ENCODE measurements at regions not wholly inside any gene's neighbourhood (a gene's known extent, or its start where the extent isn't known, plus 50 kb on each side); places are given as distances from the start of the nearest gene placed in this dataset.

DNA sequence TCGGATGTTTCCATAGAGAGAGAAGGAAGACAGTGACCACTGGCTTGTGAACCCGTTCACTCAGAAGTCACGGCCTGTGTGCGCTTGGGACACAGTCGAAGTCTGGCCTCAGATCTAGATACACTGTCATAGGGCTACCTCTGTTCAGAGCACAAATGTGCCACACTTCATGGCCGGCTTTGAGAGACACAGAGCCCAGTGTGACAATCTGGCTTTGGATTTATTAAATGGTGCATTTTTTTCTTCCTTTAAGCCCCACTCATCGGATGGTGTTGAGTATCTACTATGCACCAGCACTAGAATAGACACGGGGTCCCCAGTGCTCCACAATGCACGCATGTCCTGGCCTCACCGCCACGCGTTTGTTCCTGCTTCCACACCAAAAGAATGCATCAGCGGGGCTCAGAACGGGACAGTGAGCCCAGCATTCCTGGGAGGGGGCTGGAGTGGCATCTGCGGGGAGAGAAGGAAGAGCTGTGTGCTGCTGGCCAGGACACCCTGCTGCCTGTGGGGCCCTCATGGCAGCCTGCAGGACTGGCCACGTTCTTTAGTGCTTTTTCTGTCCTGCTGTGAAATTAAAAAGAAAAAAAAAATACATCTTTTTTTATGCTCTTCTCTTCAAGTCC is 738.9 kb upstream of the SALL3 start:
- TF ChIP-seq CTCF (IDR thresholded peaks at IDR 0.05), result no peak
- intact Hi-C loops (cut with micrococcal nuclease), result no loop called here
- Histone ChIP-seq H3K9ac (ENCODE audit: insufficient read depth, low read length, poor library complexity, severe bottlenecking) (no peak overlapping the region), H3K4me2 (replicated peaks; ENCODE audit: extremely low read depth, low read length, poor library complexity, severe bottlenecking) (no peak overlapping the region), H3K27ac (ENCODE audit: low read depth in 1 of 2, low read length in 2 of 2) (no peak overlapping the region), H2AFZ (ENCODE audit: insufficient read depth, low read depth, low read length, poor library complexity, severe bottlenecking) (no peak overlapping the region), H3K4me3 (replicated peaks in 1 of 3; ENCODE audit: low read depth in 2 of 3, low read length in 3 of 3) (no peak overlapping the region), H4K20me1 (ENCODE audit: insufficient read depth, low read length) (no peaks in the 10 kb centered on the region), H3K36me3 (replicated peaks in 1 of 2; ENCODE audit: control insufficient read depth in 1 of 2, insufficient read depth in 2 of 2, low read length in 2 of 2) (no peaks in the 10 kb centered on the region), H3K79me2 (ENCODE audit: insufficient read depth, low read length) (no peaks in the 10 kb centered on the region), H3K4me1 (ENCODE audit: control insufficient read depth in 1 of 2, insufficient read depth in 2 of 2, low read length in 2 of 2) (no peaks in the 10 kb centered on the region), H3K9me3 (replicated peaks in 1 of 2; ENCODE audit: control insufficient read depth in 1 of 2, insufficient read depth in 1 of 2, low read length in 2 of 2) (peaks cover 10 to 22% of the 10 kb centered on the region in 2 donors), H3K27me3 (ENCODE audit: control insufficient read depth in 2 of 2, insufficient read depth in 2 of 2, low read length in 2 of 2) (no peaks in the 10 kb centered on the region)
- 79% methylated on average over 10 of the region's 16 CpGs for WGBS (ENCODE audit: insufficient coverage)
- H3K27ac Mint-ChIP-seq, result no peak overlapping the region
- peaks cover 1 to 3% (median 2%) of the 10 kb centered on the region in 3 donors for H3K27me3 Mint-ChIP-seq (ENCODE audit: low read depth in 3 of 3)
- H3K9me3 Mint-ChIP-seq, result peaks cover 4 to 15% (median 10%) of the 10 kb centered on the region in 7 donors
- H3K36me3 Mint-ChIP-seq, result no peaks in the 10 kb centered on the region
- no peak for DNase-seq
- no peaks in the 10 kb centered on the region for H3K4me1 Mint-ChIP-seq
- H3K4me3 Mint-ChIP-seq, result no peak overlapping the region

DNA sequence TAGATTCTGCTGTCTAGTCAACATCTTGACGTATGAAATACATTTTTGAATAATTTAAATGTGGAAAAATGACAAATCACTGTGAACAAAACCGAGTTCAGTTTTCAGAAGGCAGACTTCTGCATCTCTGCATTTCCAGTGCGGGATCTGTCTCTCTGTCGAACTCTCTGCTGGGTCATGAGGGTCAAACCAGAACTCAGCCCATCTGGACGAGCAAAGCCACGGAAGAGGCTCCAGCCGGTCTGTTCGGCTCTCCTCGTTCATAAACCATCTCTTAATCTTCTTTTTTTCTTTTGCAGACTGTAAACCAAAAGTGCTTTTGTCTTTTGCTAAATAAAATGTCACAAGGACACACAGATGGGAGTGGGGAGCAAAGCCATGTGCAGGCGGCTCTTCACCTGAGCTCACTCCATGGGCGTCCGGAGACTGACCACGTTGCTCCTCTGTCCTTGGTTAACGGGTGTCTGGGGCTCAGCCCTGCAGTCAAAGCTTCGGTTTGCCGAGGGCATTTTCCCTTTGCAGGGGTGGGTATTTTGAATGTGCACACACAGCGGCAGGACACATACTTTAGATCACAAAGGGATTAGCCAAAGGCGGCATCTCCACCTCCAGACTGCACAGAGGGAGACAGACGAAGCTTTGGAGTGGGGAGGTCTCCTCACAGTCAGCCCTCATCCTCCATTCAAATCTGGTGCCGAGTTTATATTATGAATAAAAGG is 737.9 kb upstream of the SALL3 start:
- H3K9me3 Mint-ChIP-seq, result peaks cover 4 to 21% (median 11%) of the 10 kb centered on the region in 7 donors
- no peaks in the 10 kb centered on the region for H3K4me1 ChIP-seq (ENCODE audit: control insufficient read depth in 1 of 2, insufficient read depth in 2 of 2, low read length in 2 of 2)
- no peak overlapping the region for H3K4me3 Mint-ChIP-seq
- H3K9me3 ChIP-seq (replicated peaks in 1 of 2; ENCODE audit: control insufficient read depth in 1 of 2, insufficient read depth in 1 of 2, low read length in 2 of 2), result peaks cover 10 to 32% of the 10 kb centered on the region in 2 donors
- intact Hi-C loops (cut with micrococcal nuclease), result no loop called here
- no peak overlapping the region for H2AFZ ChIP-seq (ENCODE audit: insufficient read depth, low read depth, low read length, poor library complexity, severe bottlenecking)
- H3K79me2 ChIP-seq (ENCODE audit: insufficient read depth, low read length), result no peaks in the 10 kb centered on the region
- H3K9ac ChIP-seq (ENCODE audit: insufficient read depth, low read length, poor library complexity, severe bottlenecking), result no peak overlapping the region
- DNase-seq, result no peak
- H3K27ac ChIP-seq (ENCODE audit: low read depth in 1 of 2, low read length in 2 of 2), result no peak overlapping the region
- no peak for TF ChIP-seq CTCF (IDR thresholded peaks at IDR 0.05)
- no peaks in the 10 kb centered on the region for H4K20me1 ChIP-seq (ENCODE audit: insufficient read depth, low read length)
- H3K27me3 ChIP-seq (ENCODE audit: control insufficient read depth in 2 of 2, insufficient read depth in 2 of 2, low read length in 2 of 2), result no peaks in the 10 kb centered on the region
- H3K36me3 Mint-ChIP-seq, result no peaks in the 10 kb centered on the region
- no peak overlapping the region for H3K4me3 ChIP-seq (replicated peaks in 1 of 3; ENCODE audit: low read depth in 2 of 3, low read length in 3 of 3)
- no peaks in the 10 kb centered on the region for H3K4me1 Mint-ChIP-seq
- 70% methylated on average over 9 of the region's 20 CpGs for WGBS (ENCODE audit: insufficient coverage)
- H3K27ac Mint-ChIP-seq, result no peak overlapping the region
- no peak overlapping the region for H3K4me2 ChIP-seq (replicated peaks; ENCODE audit: extremely low read depth, low read length, poor library complexity, severe bottlenecking)
- H3K36me3 ChIP-seq (replicated peaks in 1 of 2; ENCODE audit: control insufficient read depth in 1 of 2, insufficient read depth in 2 of 2, low read length in 2 of 2), result no peaks in the 10 kb centered on the region
- H3K27me3 Mint-ChIP-seq (ENCODE audit: low read depth in 3 of 3), result peaks cover 1 to 3% (median 2%) of the 10 kb centered on the region in 3 donors
